Fibroblast of skin of scalp (primary cell): ENCODE measurements at regions not wholly inside any gene's neighbourhood (a gene's known extent, or its start where the extent isn't known, plus 50 kb on each side); places are given as distances from the start of the nearest gene placed in this dataset.
A peak's percentile ranks its signal among the peaks of the same experiment; 100 is the strongest.

Experiments used
- DNase-seq: peaks from one replicate; pipeline ENCODE4 v3.0.0-alpha.2; 2013

- no peak for DNase-seq
Observed at GRCh38 chr18:47530695-47531094, 279.2 kb upstream of the SKOR2 start.

- DNase-seq, result no peak
Observed at GRCh38 chr18:47528343-47528742, 276.9 kb upstream of the SKOR2 start.

GRCh38 chr18:47526147-47526546, 274.7 kb upstream of the SKOR2 start:
- no peak for DNase-seq

- DNase-seq, result no peak
Observed at GRCh38 chr18:47522359-47522758, 270.9 kb upstream of the SKOR2 start.

GRCh38 chr18:47520263-47520662, 268.8 kb upstream of the SKOR2 start:
- no peak for DNase-seq

- no peak for DNase-seq
Observed at GRCh38 chr18:47519706-47520105, 268.2 kb upstream of the SKOR2 start.

- DNase-seq, result no peak
Observed at GRCh38 chr18:47519277-47519676, 267.8 kb upstream of the SKOR2 start.

GRCh38 chr18:47513614-47514013, 262.2 kb upstream of the SKOR2 start:
- no peak for DNase-seq

GRCh38 chr18:47512726-47513435, 261.4 kb upstream of the SKOR2 start:
- DNase-seq, result no peak

- no peak for DNase-seq
Observed at GRCh38 chr18:47512056-47512455, 260.6 kb upstream of the SKOR2 start.

GRCh38 chr18:47510831-47511230, 259.4 kb upstream of the SKOR2 start:
- no peak for DNase-seq

GRCh38 chr18:47507651-47508050, 256.2 kb upstream of the SKOR2 start:
- DNase-seq, result no peak

GRCh38 chr18:47506897-47507296, 255.4 kb upstream of the SKOR2 start:
- no peak for DNase-seq

GRCh38 chr18:47501946-47502345, 250.5 kb upstream of the SKOR2 start:
- peak; percentile 31 for DNase-seq

- no peak for DNase-seq
Observed at GRCh38 chr18:47500930-47501329, 249.5 kb upstream of the SKOR2 start.

GRCh38 chr18:47492691-47493090, 241.2 kb upstream of the SKOR2 start:
- DNase-seq, result no peak

GRCh38 chr18:47490882-47491281, 239.4 kb upstream of the SKOR2 start:
- DNase-seq, result peak; percentile 4

GRCh38 chr18:47485221-47485797, 233.8 kb upstream of the SKOR2 start:
- no peak for DNase-seq

GRCh38 chr18:47484068-47484467, 232.6 kb upstream of the SKOR2 start:
- no peak for DNase-seq

- DNase-seq, result no peak
Observed at GRCh38 chr18:47480166-47480565, 228.7 kb upstream of the SKOR2 start.

GRCh38 chr18:47471784-47472183, 220.3 kb upstream of the SKOR2 start:
- DNase-seq, result no peak

GRCh38 chr18:47470941-47471340, 219.5 kb upstream of the SKOR2 start:
- DNase-seq, result no peak

GRCh38 chr18:47469576-47469975, 218.1 kb upstream of the SKOR2 start:
- no peak for DNase-seq

GRCh38 chr18:47461977-47462376, 210.5 kb upstream of the SKOR2 start:
- DNase-seq, result no peak
